H9 (cell line): ENCODE measurements at regions not wholly inside any gene's neighbourhood (a gene's known extent, or its start where the extent isn't known, plus 50 kb on each side); places are given as distances from the start of the nearest gene placed in this dataset.

Experiments used
- DNase-seq: peaks from one replicate; pipeline ENCODE4 v3.0.0-alpha.2; 2017
- H2AFZ ChIP-seq: one replicate; pipeline ENCODE4 v1.6.1; 2013; ENCODE audit warnings: mild to moderate bottlenecking, low read length, control low read depth, moderate library complexity
- H2AK5ac ChIP-seq: 2 replicates; pipeline ENCODE4 v1.6.1; 2013; ENCODE audit warnings: low read length, control low read depth, mixed read lengths; ENCODE audit not compliant: insufficient read length
- H2BK120ac ChIP-seq: one replicate; pipeline ENCODE4 v1.6.1; 2013; ENCODE audit warnings: low read depth, mild to moderate bottlenecking, low read length, control low read depth, inconsistent platforms; ENCODE audit not compliant: poor library complexity, severe bottlenecking
- H2BK12ac ChIP-seq: 2 replicates; pipeline ENCODE4 v1.6.1; 2013; ENCODE audit warnings: low read length, control low read depth, mixed read lengths, low read depth; ENCODE audit not compliant: insufficient read length
- H2BK15ac ChIP-seq: 2 replicates; pipeline ENCODE4 v1.6.1; 2013; ENCODE audit warnings: low read depth, low read length, control low read depth
- H2BK20ac ChIP-seq: one replicate; pipeline ENCODE4 v1.6.1; 2013; ENCODE audit warnings: low read depth, mild to moderate bottlenecking, low read length, control low read depth, inconsistent platforms; ENCODE audit not compliant: poor library complexity, severe bottlenecking
- H2BK5ac ChIP-seq: 2 replicates; pipeline ENCODE4 v1.6.1; 2013; ENCODE audit warnings: low read length, control low read depth, mixed read lengths; ENCODE audit not compliant: insufficient read length
- H3K14ac ChIP-seq: 2 replicates; pipeline ENCODE4 v1.6.1; 2013; ENCODE audit warnings: low read length, control low read depth; ENCODE audit not compliant: insufficient read depth
- H3K18ac ChIP-seq: 2 replicates; pipeline ENCODE4 v1.6.1; 2013; ENCODE audit warnings: low read depth, mild to moderate bottlenecking, mixed read lengths, low read length, control low read depth; ENCODE audit not compliant: insufficient read length
- H3K23ac ChIP-seq: 2 replicates; pipeline ENCODE4 v1.6.1; 2013; ENCODE audit warnings: low read length, control low read depth, mixed read lengths, low read depth; ENCODE audit not compliant: insufficient read length
- H3K23me2 ChIP-seq: 2 replicates; pipeline ENCODE4 v1.6.1; 2013; ENCODE audit warnings: low read depth, mild to moderate bottlenecking, mixed read lengths, low read length, control low read depth; ENCODE audit not compliant: insufficient read length, poor library complexity, severe bottlenecking
- H3K27ac ChIP-seq: 2 replicates; pipeline ENCODE4 v1.5.1; 2013; ENCODE audit warnings: low read length, control low read depth, mixed read lengths, low read depth; ENCODE audit not compliant: insufficient read length
- H3K27me3 ChIP-seq: 2 replicates; pipeline ENCODE4 v1.6.1; 2013; ENCODE audit warnings: low read length, control low read depth, inconsistent platforms; ENCODE audit not compliant: insufficient read depth
- H3K4ac ChIP-seq: 2 replicates; pipeline ENCODE4 v1.6.1; 2013; ENCODE audit warnings: low read depth, mild to moderate bottlenecking, control low read depth, inconsistent platforms, low read length, moderate library complexity
- H3K4me1 ChIP-seq: 2 replicates; pipeline ENCODE4 v1.6.1; 2013; ENCODE audit warnings: low read length, control low read depth, inconsistent platforms; ENCODE audit not compliant: insufficient read depth
- H3K4me2 ChIP-seq: 2 replicates; pipeline ENCODE4 v1.6.1; 2013; ENCODE audit warnings: low read length, control low read depth, mixed read lengths; ENCODE audit not compliant: insufficient read length, insufficient read depth
- H3K56ac ChIP-seq: 2 replicates; pipeline ENCODE4 v1.6.1; 2013; ENCODE audit warnings: low read depth, mild to moderate bottlenecking, mixed read lengths, low read length, control low read depth; ENCODE audit not compliant: insufficient read length
- H3K79me1 ChIP-seq: 2 replicates; pipeline ENCODE4 v1.6.1; 2013; ENCODE audit warnings: low read depth, mild to moderate bottlenecking, moderate library complexity, low read length, control low read depth, inconsistent platforms; ENCODE audit not compliant: insufficient read depth, poor library complexity, severe bottlenecking
- H3K79me2 ChIP-seq: 2 replicates; pipeline ENCODE4 v1.6.1; 2013; ENCODE audit warnings: low read length, control low read depth, inconsistent platforms; ENCODE audit not compliant: insufficient read depth
- H3K9ac ChIP-seq: 2 replicates; pipeline ENCODE4 v1.6.1; 2013; ENCODE audit warnings: low read length, control low read depth, mixed read lengths; ENCODE audit not compliant: insufficient read length; ENCODE audit errors: extremely low read depth
- H3K9me3 ChIP-seq: one replicate; pipeline ENCODE4 v1.6.1; 2013; ENCODE audit warnings: low read depth, low read length, inconsistent platforms; ENCODE audit not compliant: control insufficient read depth
- H3T11ph ChIP-seq: one replicate; pipeline ENCODE4 v1.6.1; 2013; ENCODE audit warnings: mild to moderate bottlenecking, low read length, control low read depth, inconsistent platforms
- H4K20me1 ChIP-seq: one replicate; pipeline ENCODE4 v1.6.1; 2013; ENCODE audit not compliant: control insufficient read depth, insufficient read length, insufficient read depth
- H4K5ac ChIP-seq: 2 replicates; pipeline ENCODE4 v1.6.1; 2013; ENCODE audit warnings: low read depth, mild to moderate bottlenecking, mixed read lengths, low read length, control low read depth; ENCODE audit not compliant: insufficient read length
- H4K8ac ChIP-seq: replicated peaks from 2 replicates; pipeline ENCODE4 v1.6.1; 2013; ENCODE audit warnings: low read length, control low read depth, mixed read lengths, low read depth; ENCODE audit not compliant: insufficient read length
- H4K91ac ChIP-seq: 2 replicates; pipeline ENCODE4 v1.6.1; 2013; ENCODE audit warnings: low read depth, mild to moderate bottlenecking, moderate library complexity, mixed read lengths, low read length, control low read depth; ENCODE audit not compliant: insufficient read length
- H3K27ac Mint-ChIP-seq, 3 experiments: 2 replicates in 2 of 3; 3 replicates in 1 of 3; pipeline ENCODE4 v1.8.0; 2020 to 2021; ENCODE audit warnings: mixed read lengths in 3 of 3, mild to moderate bottlenecking in 1 of 3, moderate library complexity in 1 of 3
- H3K27me3 Mint-ChIP-seq: 2 replicates; pipeline ENCODE4 v1.8.0; 2021; ENCODE audit warnings: low read depth, mild to moderate bottlenecking, moderate library complexity, mixed read lengths
- H3K36me3 Mint-ChIP-seq, 3 experiments: 2 replicates in 2 of 3; 3 replicates in 1 of 3; pipeline ENCODE4 v1.8.0; 2020 to 2021; ENCODE audit warnings: low read depth in 3 of 3, mixed read lengths in 3 of 3; ENCODE audit not compliant: insufficient read depth in 1 of 3
- H3K4me1 Mint-ChIP-seq, 2 experiments: 2 replicates each; pipeline ENCODE4 v1.8.0; 2020; ENCODE audit warnings: mixed read lengths in 2 of 2
- H3K4me3 Mint-ChIP-seq, 2 experiments: 2 replicates in 1 of 2; 3 replicates in 1 of 2; pipeline ENCODE4 v1.8.0; 2020 to 2021; ENCODE audit warnings: mild to moderate bottlenecking in 2 of 2, mixed read lengths in 2 of 2, moderate library complexity in 1 of 2
- H3K9me3 Mint-ChIP-seq, 2 experiments: 2 replicates in 1 of 2; 3 replicates in 1 of 2; pipeline ENCODE4 v1.8.0; 2020; ENCODE audit warnings: mild to moderate bottlenecking in 2 of 2, mixed read lengths in 2 of 2, moderate library complexity in 1 of 2
- CTCF ChIP-seq: fragments of 200-600 bp; sonication (generic); conservative IDR thresholded peaks from 3 replicates; pipeline ENCODE4 v1.8.0; 2021; ENCODE audit warnings: antibody characterized with exemption, mild to moderate bottlenecking
- WGBS: extraction: QIAGEN DNeasy Blood & Tissue Kit; methylation state at CpG from one replicate; pipeline ENCODE4 v1.1.7; 2013; ENCODE audit warnings: missing lambda C conversion rate, low lambda C conversion rate, mixed read lengths; ENCODE audit not compliant: insufficient read length; ENCODE audit errors: extremely low coverage; 5-methylcytosine and 5-hydroxymethylcytosine counted together

GRCh38 chr13:103568314-103568713 is 502.1 kb upstream of the SLC10A2 start:
- Histone ChIP-seq H3K9ac (no peak overlapping the region), H3K4me1 (no peaks in the 10 kb centered on the region), H3K9me3 (no peaks in the 10 kb centered on the region), H3T11ph (no peak overlapping the region), H3K4ac (no peak overlapping the region), H2BK15ac (no peak overlapping the region), H3K79me1 (no peaks in the 10 kb centered on the region), H3K23me2 (no peaks in the 10 kb centered on the region), H4K91ac (no peak overlapping the region), H2BK5ac (no peak overlapping the region), H3K4me2 (no peak overlapping the region), H3K27ac (no peak overlapping the region), H3K14ac (no peak overlapping the region), H3K23ac (no peak overlapping the region), H3K79me2 (no peaks in the 10 kb centered on the region), H4K20me1 (no peaks in the 10 kb centered on the region), H2AK5ac (no peak overlapping the region), H2BK12ac (no peak overlapping the region), H3K18ac (no peak overlapping the region), H2BK120ac (no peak overlapping the region), H3K56ac (no peak overlapping the region), H2AFZ (no peak overlapping the region), H2BK20ac (no peak overlapping the region), H4K8ac (no peak overlapping the region), H3K27me3 (no peaks in the 10 kb centered on the region), H4K5ac (no peak overlapping the region)
- Mint-ChIP-seq H3K27ac (no peak overlapping the region), H3K36me3 (peaks cover 3 to 7% (median 5%) of the 10 kb centered on the region in 3 experiments), H3K27me3 (no peaks in the 10 kb centered on the region), H3K4me1 (peaks cover 7% of the 10 kb centered on the region in 2 experiments), H3K9me3 (peaks cover 7 to 8% of the 10 kb centered on the region in 2 experiments), H3K4me3 (no peak overlapping the region)
- no peak for TF ChIP-seq CTCF
- WGBS, result no CpG with 5 or more reads among the region's 5 CpGs
- no peak for DNase-seq
